DMS153 treated with DMSO at 0.1 percent for 48 hours (cell line): ENCODE measurements at regions not wholly inside any gene's neighbourhood (a gene's known extent, or its start where the extent isn't known, plus 50 kb on each side); places are given as distances from the start of the nearest gene placed in this dataset.
A peak's percentile ranks its signal among the peaks of the same experiment; 100 is the strongest.
"Not testable (repeated sequence)": the region's sequence is repeated elsewhere in the genome, so short reads cannot be mapped to it uniquely, and the experiment has no call there.

Experiments used
- DNase-seq: peaks from one replicate; lab custom pipeline; 2025; ENCODE audit not compliant: unreplicated experiment; lab: John Stamatoyannopoulos, UW

DNA sequence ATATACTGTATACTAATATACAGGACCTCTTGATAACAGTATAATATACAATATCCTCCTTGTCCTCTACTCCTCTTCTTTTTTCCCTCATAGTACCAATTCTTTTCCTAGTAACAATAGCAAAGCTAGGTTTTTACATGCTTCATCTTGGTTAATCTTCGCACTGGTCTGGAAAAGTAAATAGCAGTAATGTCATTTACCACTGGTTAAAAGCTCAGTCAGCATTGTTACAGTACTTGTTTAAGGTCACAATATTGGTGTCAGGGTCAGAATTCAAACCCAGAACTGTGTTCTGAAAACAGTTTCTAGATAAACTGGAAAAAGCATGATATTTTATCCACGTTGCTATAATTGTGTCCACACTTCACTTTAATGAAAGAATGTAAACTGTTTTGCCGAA is 692.4 kb upstream of the CDH6 start:
- no peak for DNase-seq

DNA sequence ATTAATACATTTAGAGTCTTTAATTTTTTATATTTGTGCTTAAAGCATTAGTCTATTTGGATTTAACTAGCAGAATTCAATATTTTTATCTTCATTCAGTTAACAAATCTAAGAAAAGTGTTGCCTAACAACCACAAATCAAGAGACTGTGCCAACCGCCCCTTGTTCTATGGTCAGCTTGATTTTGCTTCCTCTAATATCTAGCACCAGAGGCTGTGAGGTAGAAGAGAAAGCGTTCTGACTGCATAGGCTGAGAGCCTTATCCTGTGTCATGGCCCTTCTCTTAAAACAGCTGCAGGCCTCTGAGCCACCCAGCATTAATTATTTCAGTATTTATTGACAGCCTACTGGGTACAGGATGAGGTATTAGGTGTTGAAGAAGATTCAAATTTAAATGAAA is 693.0 kb upstream of the CDH6 start:
- no peak for DNase-seq

DNA sequence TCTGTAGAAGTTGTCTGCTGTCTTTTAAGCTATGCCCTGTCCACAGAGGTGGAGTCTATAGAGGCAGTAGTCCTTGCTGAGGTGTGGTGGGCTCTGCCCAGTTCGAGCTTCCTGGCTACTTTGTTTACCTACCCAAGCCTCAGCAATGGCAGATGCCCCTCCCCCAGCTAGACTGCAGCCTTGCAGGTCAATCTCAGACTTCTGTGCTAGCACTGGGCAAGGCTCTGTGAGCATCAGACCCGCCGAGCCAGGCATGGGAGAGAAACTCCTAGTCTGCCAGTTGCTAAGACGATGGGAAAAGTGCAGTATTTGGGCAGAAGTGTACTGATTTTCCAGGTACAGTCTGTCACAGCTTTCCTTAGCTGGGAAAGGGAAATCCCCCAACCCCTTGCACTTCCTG is 694.1 kb upstream of the CDH6 start:
- no peak for DNase-seq

DNA sequence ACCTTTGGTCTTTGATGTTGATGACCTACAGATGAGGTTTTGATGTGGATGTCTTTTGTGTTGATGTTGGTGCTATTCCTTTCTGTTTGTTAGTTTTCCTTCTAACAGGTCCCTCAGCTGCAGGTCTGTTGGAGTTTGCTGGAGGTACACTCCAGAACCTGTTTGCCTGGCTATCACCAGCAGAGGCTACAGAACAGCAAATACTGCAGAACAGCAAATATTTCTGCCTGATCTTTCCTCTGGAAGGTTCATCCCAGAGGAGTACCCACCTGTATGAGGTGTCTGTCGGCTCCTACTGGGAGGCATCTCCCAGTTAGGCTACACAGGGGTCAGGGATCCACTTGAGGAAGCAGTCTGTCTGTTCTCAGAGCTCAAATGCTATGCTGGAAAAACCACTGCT is 694.5 kb upstream of the CDH6 start:
- DNase-seq, result no peak

DNA sequence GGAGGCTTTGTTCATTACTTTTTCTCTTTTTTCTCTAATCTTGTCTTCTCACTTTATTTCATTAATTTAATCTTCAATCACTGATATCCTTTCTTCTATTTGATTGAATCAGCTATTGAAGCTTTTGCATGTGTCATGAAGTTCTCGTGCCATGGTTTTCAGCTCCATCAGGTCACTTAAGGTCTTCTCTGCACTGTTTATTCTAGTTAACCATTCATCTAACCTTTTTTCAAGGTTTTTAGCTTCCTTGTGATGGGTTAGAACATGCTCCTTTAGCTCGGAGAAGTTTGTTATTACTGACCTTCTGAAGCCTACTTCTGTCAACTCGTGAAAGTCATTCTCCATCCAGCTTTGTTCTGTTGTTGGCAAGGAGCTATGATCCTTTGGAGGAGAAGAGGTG is 695.0 kb upstream of the CDH6 start:
- DNase-seq, result not testable (repeated sequence)

DNA sequence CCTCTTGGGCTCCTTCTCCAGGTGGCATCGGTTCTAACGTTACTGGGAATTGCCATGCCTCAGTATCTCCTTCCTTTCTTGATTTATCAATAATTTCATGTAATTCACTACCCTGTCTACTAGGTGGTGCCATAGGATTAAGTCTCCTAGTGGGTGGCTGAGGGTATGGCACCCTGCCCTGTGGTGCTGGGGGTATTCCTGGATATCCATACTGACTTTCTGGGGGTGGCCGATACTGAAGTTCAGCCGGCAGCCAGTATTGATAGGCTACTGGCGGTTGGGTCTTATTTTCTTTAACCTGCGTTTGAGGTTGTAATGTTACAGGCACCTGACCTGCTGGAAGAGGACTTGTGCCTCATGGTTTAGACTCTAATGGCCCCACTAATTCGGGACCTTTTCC is 699.4 kb upstream of the CDH6 start:
- DNase-seq, result not testable (repeated sequence)

DNA sequence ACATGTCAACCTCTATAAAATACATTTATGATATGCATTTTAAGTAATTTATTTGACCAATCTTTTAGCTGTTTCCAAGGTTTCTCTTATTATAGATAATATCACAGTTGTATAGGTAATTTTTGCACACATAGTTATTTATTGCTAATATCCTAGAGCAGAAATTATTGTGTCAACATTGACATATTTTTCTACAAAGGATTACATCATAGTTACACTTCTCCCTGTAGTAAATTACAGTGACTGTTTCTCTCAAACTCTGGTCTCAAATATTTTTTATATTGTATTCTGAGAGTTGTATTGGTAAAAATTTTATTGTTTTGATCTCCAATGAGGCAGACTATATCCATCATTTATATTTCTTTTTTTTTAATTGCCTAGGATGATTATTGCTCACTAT is 714.4 kb upstream of the CDH6 start:
- no peak for DNase-seq

DNA sequence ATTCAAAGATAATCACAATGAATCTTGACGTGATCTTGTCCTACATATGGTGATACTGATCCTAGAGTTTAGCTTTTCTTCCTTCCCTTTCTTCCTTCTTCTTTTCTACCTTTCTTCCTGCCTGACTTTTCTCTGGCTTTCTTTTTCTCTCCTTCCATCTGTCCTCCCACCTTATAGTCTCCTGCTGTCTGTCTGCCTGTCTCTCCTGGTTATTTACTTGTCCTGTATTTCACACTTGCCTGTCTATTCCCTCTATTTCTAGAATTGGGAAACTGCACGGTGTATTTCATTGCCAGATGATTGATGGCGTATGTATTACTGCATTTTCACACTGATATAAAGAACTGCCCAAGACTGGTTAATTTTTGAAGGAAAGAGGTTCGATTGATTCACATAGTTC is 718.1 kb upstream of the CDH6 start:
- DNase-seq, result no peak

DNA sequence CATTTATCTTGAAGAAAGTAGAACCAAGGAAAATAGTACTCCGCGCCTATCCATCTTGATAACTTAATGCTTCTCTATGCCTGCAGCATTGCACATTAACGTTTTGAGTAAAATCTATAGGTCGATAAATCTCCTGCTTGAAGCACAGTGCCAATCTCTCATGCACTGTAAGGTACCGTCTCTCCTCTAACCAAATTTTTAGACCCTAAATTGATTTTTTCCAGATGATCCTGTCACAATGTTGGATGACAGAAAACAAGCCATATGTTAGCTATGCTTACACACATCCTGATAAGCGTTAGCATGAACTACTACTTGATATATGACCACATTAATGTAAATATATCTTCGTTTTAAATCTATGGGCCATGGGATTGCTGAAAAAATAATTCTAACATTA is 723.8 kb upstream of the CDH6 start:
- no peak for DNase-seq

DNA sequence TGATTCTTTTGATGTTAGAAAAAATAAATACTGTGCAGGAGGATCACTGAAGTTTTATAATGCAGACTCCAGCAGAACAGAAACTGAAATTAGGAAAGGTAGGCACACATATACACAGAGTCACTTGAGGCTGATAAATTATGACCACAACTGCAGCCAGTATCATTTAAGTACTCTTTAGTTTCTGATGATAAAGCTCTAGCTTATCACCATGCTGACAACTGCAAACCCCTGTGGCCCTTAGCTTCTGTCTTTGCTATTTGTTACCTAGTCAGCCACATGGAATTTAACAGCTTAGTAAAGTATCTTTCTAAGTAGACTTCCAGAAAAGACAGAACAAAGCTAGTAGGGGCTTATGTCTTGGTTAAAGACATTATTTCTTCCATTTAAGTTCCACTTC is 734.8 kb upstream of the CDH6 start:
- no peak for DNase-seq

DNA sequence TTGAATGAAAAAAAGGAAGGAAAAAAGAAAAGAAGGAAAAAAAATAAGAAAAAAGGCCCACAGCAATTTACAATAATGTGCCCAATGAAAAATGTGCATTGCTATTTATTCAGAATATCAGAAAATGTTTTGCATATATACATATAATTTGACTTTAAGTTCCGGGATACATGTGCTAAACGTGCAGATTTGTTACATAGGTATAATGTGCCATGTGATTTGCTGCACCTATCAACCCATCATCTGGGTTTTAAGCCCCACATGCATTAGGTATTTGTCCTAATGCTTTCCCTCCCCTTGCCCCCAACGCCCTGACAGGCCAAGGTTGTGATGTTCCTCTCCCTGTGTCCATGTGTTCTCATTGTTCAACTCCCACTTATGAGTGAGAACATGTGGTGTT is 738.0 kb upstream of the CDH6 start:
- DNase-seq, result not testable (repeated sequence)

DNA sequence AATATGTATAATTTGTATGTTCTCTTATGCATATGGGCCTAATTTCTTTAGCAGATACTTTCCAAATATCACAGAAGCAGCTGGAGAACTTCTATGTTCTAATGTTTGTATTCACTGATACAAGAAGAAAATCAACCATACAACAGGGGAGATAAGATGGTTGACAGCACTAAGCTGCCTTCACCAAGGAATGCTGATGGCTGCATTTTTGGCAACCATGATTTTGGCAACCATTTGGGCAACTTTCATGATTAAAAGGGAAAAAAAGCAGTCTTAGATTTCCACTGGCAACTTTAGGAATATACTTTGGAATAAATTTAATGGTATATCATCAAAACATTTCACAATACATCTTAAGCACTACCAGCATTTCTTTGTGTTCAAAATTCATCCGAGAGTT is 740.3 kb upstream of the CDH6 start:
- DNase-seq, result no peak

DNA sequence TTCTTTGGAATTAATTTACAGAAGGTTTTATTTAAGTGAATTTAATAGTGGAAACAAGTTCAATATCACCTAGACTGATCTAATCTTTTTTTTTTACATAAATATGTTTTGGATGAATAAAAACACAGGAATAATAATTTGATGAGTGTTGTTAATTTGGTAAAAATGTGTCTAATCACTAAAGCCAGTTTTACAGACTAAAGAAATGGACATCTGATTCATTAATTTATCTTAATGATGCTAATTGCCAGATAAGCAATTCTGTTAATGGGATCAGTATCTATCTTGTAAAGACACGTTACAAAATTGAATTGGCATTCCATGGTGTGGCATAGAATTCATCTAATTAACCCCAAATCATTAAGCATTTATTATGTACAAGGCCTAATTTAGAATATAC is 743.3 kb upstream of the CDH6 start:
- no peak for DNase-seq

DNA sequence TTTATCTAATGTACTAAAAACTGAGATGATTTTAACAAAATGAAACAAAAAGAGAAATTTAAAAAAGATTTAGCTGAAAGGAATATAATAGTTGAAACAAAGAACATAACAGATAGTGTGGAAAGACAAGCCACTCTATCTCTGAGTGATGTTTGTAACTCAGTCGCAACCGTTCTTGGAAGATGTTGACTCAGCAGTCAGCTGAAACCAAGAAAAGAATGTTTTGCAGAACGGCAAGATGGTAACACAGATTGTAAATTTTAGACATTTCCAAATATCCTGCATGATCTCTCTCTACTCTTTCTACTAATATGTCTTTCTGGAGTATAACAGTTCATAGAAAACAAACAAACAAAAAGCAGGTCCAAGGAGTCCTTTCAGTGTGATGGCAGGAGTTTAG is 746.1 kb upstream of the CDH6 start:
- DNase-seq, result no peak

DNA sequence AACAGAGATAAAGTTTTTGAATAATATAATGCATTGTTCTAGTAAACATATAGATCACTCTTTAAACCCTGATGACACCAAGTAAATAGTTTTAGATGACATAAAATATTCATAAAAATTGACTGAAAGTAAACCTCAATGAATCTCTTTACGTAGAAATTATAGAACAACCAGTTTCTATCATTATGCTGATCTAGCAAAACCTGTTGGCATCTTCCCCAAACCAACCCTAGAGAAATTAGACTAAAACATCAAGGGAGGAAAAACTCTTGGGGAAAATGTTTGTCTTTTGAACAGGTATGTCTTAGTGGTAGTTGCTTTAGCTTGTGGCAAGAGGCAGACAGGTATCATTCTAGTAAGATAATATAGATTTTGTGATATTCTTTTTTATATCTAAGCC is 747.0 kb upstream of the CDH6 start:
- DNase-seq, result no peak

DNA sequence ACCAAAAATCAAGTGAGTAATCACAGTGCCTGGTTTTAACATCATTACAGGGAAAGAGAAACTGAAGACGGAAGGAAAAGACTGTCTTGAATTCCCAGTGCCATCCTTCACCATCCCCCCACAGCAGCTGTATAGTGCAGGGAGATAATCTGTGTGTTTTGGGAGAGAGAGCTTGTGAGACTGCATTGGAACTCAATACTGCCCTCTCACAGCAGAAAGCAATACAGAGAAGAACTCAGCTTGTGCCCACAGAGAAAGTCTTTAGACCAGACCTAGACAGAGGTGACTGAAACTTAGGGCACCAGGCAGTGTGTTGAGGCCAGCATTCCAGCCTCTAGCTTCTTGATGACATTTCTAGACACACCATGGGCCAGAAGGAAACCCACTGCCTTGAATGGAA is 754.7 kb upstream of the CDH6 start:
- no peak for DNase-seq

DNA sequence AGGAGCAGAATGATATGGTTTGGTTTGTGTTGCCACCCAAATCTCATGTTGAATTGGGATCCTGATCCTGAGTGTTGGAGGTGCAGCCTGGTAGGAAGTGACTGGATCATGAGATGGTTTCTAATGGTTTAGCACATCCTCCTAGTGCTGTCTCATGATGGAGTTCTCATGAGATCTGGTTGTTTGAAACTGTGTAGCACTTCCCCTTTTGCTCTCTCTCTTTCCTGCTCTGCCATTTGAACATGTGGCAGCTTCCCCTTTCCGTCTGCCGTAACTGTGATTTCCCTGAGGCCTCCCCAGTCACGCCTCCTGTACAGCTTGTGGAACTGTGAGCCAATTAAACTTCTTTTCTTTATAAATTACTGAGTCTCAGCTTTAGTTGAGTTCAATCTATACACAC is 756.8 kb upstream of the CDH6 start:
- no peak for DNase-seq

DNA sequence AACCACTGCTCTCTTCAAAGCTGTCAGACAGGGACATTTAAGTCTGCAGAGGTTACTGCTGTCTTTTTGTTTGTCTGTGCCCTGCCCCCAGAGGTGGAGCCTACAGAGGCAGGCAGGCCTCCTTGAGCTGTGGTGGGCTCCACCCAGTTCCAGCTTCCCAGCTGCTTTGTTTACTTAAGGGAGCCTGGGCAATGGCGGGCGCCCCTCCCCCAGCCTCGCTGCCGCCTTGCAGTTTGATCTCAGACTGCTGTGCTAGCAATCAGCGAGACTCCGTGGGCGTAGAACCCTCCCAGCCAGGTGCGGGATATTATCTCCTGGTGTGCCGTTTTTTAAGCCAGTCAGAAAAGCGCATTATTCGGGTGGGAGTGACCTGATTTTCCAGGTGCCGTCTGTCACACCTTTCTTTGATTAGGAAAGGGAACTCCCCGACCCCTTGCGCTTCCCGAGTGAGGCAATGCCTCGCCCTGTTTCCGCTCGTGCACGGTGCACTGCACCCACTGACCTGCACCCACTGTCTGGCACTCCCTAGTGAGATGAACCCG is 764.5 kb upstream of the CDH6 start:
- DNase-seq, result peak; percentile 9

DNA sequence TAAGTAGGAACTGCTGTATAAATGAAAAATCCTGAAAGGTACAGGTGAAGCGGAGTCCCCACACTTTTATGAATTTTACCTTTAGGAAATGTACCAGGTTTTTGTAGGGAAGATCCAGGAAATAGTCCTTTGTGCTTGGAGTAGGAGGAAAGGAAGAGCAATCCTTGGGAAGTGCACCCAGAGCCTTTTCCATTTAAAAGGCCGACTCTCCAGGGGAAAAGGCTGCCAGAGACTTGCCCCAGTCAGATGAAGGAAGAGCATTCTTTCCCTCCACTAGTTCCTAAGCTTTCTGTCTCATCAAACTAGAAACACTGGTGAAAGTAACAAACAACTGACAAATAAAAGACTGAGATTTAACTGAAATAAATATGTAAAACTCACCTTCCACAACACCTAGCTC is 779.4 kb upstream of the CDH6 start:
- no peak for DNase-seq

DNA sequence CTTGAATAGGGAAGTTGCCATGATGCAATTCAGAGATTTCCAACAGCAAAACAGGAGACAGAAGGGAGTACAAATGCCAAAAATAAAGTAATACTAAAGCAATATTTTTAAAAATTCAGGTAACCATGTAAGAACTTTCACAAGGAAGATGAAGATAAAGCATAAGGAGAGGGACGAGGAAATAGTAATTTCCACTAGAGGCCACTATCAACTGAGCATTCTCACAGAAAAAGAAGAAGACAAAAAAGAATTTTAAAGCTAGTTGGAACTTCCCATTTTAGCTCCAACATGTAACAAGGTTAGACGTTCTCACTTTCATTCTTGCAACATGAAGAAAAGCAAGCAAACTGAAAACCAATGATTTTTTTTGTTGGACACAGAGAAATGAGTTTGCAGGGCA is 779.9 kb upstream of the CDH6 start:
- DNase-seq, result no peak

DNA sequence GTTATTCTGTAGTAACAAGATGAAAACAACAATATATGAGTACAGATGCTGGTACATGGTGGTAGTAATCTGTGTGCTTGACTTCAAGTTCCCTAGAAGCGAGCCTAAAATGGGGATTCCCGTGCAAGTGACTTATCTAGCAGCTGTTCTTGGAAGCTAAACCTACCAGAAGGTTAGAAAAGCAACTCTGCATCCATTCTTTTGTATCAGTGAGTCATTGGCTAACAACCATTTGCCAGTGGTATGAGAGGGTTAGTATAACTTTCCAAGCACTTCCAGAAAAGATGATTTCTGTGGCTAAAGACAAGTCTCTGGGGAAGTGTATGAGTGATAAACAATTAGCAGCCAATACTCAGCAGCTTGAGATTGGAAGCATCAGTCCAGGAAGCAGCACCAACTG is 787.7 kb upstream of the CDH6 start:
- DNase-seq, result no peak

DNA sequence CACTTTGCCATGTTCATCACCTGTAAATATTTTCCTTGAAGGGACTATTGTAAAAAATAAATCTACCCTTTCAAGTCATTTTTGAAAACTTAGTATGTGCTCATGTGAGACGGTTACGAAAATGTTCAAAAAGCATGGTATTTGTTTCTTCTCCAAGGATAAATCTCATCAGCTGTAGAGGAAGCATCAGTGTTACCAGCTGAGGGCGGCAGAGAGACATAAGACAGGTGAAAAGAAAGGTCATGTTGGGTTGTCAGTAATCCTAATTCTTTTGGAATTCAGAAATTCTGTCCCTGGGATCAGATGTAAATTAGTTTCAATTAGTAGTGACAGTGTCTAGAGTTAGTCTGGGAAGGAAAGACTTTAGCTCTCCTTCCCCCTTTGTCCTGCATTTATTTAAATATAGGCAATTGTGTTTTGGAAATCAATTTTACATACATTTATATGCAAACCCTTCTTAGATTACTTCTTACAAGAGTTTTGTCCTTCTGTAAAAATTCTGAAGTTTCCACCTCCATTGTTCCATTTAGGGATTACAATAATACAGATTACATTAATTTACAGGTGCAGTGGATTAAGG is 791.9 kb upstream of the CDH6 start:
- peak; percentile 31 for DNase-seq

DNA sequence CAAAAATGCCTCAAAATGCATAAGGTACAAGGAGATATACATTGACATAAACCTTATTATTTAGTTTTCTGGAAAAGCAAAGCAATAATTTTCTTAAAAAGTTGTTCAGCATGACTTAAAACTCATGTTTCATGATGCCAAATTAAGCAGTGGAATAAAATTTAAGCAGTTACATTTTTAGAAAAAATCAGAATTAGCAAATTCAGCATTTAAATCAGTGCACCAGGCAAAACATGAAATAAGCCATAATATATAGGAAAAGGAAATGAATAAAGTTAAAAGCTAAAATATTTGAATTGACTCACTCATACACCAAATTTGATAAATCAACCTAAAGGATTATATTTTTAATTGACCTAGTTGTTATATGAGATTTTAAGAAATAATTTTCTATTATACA is 795.1 kb upstream of the CDH6 start:
- DNase-seq, result no peak

DNA sequence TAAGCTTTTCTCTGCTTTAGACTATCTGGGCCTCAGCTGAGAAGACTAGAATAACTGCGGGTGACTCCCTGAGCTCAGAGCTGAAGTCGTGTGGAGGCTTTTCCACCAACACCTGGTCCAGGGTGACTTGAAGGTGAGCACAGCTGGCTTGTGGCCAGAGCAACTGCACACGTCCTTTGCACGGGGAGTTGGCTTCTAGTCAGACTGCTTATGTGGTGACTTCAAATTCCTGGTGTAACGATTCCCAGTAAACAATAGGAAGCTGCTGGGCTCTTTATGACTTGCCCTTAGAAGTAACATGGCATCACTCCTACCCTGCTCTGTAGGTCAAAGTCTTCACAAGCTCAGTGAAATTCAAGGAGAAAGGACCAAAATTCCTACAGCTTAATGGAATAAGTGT is 800.6 kb upstream of the CDH6 start:
- DNase-seq, result peak; percentile 24
